Fibroblast of villous mesenchyme (primary cell): ENCODE measurements at regions not wholly inside any gene's neighbourhood (a gene's known extent, or its start where the extent isn't known, plus 50 kb on each side); places are given as distances from the start of the nearest gene placed in this dataset.

Source experiments
- DNase-seq: peaks from one replicate; pipeline ENCODE4 v3.0.0-alpha.2; 2010; ENCODE audit warnings: low read depth
- H3K4me3 ChIP-seq: 2 replicates; pipeline ENCODE4 v1.5.1; 2011; ENCODE audit warnings: low read depth, mild to moderate bottlenecking, low read length
- TF ChIP-seq, protein P1 (sequence below): IDR thresholded peaks from 2 replicates; pipeline ENCODE4 v1.5.1; 2012; ENCODE audit warnings: low read depth, mild to moderate bottlenecking, low read length; ENCODE audit not compliant: insufficient read depth

DNA sequence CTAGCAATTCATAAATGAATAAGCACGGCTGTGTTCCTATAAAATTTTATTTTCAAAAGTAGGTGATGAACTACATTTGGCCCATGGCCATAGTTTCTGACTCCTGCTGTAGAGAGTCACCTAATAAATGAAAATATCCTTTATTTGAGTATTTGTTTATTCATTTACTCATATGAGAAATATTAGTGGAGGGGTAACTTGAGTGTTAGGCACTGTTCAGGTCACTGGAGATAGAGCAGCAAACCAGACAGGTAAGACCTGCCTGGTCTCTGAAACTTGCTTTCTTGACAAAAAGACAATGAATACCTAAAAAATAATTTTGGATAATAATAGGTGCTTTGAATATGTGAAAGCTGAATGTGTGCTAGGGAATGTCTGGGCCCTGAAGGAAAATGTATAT is 68.8 kb downstream of the YIPF5 start:
- TF ChIP-seq, protein P1, sequence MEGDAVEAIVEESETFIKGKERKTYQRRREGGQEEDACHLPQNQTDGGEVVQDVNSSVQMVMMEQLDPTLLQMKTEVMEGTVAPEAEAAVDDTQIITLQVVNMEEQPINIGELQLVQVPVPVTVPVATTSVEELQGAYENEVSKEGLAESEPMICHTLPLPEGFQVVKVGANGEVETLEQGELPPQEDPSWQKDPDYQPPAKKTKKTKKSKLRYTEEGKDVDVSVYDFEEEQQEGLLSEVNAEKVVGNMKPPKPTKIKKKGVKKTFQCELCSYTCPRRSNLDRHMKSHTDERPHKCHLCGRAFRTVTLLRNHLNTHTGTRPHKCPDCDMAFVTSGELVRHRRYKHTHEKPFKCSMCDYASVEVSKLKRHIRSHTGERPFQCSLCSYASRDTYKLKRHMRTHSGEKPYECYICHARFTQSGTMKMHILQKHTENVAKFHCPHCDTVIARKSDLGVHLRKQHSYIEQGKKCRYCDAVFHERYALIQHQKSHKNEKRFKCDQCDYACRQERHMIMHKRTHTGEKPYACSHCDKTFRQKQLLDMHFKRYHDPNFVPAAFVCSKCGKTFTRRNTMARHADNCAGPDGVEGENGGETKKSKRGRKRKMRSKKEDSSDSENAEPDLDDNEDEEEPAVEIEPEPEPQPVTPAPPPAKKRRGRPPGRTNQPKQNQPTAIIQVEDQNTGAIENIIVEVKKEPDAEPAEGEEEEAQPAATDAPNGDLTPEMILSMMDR: no peak
- no peak for DNase-seq
- no peak overlapping the region for H3K4me3 ChIP-seq

DNA sequence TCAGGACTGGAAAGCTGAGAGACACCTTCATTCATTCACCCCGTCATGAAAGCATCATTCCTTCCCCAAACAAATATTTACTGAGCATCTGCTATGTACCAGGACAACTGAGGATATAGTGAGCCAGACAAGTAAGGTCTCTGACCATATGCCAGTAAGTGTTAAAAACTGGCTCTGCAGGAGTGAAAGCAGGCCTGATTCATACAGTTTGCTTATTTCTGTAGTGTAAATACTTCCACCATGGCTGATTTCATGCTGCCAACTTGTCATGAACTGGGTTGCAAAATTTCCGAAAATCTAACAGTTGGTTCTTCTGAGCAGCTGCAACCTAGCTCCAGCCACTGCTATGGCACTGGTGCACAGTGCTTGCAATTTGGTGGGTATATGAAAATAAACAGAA is 68.1 kb downstream of the YIPF5 start:
- DNase-seq: no peak
- TF ChIP-seq, protein P1: no peak
- no peak overlapping the region for H3K4me3 ChIP-seq

DNA sequence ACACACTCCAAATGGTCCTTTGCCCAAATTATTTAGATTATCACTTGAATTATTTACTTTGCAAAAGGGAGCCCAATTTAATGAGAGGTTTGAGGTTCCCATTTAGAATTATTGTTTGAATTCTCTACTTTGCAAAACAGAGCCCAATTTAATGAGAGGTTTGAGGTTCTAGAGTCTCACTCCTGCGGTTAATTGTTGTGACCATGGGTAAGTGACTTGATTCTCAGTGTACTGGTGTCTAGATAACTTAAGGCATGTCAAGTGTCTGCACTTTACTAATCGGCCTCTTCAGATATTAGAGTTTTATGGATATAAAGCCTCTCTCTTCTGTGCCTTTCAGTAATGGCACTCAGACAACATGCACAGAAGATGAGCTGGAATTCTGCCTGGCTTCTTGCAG is 67.5 kb downstream of the YIPF5 start:
- H3K4me3 ChIP-seq: no peak overlapping the region
- TF ChIP-seq, protein P1: no peak
- no peak for DNase-seq

DNA sequence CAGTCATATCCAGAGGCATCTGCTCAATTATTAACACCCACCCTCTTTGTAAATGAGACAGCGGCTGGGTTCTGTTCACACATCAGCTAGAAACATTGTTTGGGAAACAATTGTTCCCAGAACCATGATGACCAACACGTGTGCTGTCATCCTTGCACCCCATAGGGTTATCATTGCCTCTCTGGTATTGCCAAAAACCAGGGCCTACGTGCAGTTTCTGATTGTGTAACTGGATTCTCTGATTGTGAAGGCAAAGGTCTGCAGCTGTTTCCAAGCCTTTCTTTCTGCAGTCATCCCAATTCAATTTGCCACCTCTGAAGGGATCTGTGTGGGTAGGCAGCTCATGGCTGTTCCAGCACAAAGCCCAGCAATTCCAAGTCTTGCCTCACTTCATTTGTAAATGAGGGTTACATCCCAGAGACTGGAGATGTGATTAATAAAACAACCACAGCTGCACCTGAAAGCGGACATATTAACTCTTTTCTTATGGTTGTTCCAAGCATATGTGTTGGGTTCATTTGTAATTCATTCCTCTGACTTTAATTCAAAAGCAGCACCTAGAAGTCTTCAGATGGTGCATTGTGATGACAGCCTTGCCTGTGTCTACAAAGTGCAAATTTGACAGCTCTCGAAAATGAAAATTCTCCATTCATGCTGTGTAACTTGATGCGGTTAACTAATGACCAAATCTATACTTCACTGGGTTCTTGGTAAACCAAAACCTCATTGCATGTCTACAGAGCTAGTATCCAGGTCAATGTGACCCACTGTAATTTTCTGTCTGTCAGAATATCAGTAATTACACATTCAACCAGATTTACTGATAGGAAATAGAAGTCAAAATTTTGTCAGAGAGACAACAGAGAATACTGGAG is 66.6 kb downstream of the YIPF5 start:
- no peak overlapping the region for H3K4me3 ChIP-seq
- TF ChIP-seq, protein P1: no peak
- no peak for DNase-seq

DNA sequence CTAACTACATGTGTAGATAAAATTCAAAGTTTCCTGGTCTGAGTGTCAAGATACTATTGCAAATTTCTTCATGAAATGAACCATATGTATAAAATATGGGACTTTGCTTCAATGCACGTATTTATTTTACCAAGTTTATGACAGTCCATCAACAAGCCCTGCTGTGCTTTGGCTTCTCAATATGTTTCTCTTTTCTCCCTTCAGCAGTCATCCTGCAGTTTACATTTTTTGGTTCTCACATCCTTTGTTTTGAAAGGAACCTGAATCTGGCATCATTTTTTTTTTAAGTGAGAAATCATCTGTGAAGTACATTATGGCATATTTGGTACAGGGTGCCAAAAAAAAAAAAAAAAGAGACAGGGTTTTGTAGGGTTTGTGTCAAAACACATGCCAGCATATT is 65.1 kb downstream of the YIPF5 start:
- no peak overlapping the region for H3K4me3 ChIP-seq

DNA sequence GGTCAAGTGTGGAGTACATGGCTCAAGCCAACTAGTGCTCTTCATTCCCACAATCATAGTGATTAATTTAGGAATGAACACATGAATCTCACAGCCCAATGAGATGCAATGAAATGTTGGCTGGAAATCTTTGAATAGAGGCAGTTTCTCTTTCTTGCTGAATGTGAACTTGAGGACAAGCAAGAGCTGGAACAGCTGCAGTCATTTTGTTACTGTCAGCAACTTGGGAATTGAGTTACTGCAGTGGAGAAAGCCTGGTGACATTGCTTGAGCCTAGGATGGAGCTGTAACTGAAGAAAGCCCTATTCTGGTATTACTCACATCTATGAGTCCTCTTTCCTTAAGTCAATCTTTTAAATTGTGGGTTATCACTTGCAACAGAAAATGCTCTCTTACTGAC is 62.3 kb downstream of the YIPF5 start:
- DNase-seq: no peak
- no peak overlapping the region for H3K4me3 ChIP-seq
- TF ChIP-seq, protein P1: no peak

More for the DNA sequence above, 65.1 kb downstream of the YIPF5 start:
- TF ChIP-seq, protein P1: no peak
- DNase-seq: no peak
